Right kidney (tissue), 1 donor: ENCODE measurements at regions not wholly inside any gene's neighbourhood (a gene's known extent, or its start where the extent isn't known, plus 50 kb on each side); places are given as distances from the start of the nearest gene placed in this dataset.
"Not testable (repeated sequence)": the region's sequence is repeated elsewhere in the genome, so short reads cannot be mapped to it uniquely, and the experiment has no call there.

Source experiments
- DNase-seq: peaks from one replicate; pipeline ENCODE4 v3.0.0-alpha.2; 2016

GRCh38 chr4:141346144-141346543 is 125.4 kb downstream of the ZNF330 start:
- no peak for DNase-seq

- no peak for DNase-seq
These were observed 127.0 kb downstream of the ZNF330 start for GRCh38 chr4:141347684-141348083.

DNA sequence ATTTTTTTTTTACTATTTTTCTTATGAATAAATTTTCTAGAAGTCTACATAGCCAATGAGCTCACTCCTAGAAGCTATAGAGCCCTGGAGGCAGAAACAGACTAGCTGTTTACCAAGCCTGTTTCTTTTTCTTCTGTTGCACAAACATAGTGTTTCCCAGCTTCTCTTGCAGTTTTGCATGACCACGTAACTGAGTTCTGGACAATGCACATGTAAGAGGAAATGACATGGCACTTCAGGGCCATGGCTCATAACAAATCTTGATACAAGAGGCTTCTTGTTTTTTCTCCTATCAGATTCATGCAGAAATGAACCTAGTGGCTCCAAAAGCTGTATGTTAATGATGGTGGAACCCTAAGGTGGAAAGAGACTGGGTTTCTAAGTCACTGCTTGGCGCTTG is 127.4 kb downstream of the ZNF330 start:
- DNase-seq: no peak

DNA sequence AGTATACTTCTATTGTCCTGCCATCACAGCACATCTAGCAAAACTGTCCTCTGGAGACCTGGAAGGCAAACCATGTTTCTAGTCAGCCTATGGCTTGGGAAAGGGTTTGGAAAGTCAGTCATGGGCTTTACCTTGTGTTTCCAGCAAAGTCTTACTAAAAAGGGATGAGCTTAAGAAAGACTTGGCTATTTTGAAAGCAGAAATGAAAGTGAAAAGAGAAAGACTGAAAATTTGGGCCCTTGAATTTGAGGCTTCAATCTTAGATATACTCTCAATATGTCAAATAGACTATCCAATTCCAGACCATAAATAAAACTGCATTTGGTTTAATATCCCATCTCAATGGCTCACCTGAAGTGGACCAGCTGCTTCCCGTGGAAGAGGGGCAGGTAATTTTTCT is 127.9 kb downstream of the ZNF330 start:
- DNase-seq: no peak

- DNase-seq: no peak
These were observed 128.5 kb downstream of the ZNF330 start for GRCh38 chr4:141349236-141349635.

DNA sequence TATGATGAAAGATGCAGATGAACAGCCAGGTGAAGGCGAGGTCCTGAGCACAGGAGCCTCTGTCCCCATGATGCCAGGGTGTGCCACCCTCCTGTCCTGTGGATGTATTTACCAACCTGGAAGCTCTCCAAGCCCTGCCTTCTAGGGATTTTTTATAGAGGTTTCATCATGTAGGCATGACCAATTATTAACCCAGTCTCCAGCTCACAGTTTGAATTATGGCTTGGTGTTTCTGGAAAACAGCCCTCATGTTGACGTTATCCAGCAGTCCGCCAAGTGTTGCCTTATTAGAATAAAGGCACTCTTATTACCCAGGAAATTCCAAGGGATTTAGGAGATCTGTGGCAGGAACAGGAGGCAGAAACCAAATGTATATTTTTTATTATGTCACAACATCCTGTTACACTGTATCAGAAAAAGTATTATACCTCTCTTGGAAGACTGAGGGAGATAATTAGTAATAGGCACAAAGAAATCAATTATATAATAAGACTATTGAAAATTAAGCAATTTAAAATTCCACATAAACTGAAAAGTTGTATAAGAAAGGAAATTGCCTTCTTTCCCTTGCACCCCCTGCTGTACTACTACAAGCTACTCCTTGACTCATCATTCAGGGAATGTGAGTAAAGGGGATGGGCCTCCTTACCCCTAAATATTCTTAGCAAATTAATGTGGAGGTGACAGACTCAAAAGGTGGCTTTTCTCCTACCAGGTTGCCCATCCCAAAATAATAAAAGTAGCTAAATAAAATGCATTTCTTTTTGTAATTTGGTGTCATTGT is 129.6 kb downstream of the ZNF330 start:
- peak; percentile 24 for DNase-seq

- DNase-seq: no peak
These were observed 131.6 kb downstream of the ZNF330 start for GRCh38 chr4:141352331-141352730.

DNA sequence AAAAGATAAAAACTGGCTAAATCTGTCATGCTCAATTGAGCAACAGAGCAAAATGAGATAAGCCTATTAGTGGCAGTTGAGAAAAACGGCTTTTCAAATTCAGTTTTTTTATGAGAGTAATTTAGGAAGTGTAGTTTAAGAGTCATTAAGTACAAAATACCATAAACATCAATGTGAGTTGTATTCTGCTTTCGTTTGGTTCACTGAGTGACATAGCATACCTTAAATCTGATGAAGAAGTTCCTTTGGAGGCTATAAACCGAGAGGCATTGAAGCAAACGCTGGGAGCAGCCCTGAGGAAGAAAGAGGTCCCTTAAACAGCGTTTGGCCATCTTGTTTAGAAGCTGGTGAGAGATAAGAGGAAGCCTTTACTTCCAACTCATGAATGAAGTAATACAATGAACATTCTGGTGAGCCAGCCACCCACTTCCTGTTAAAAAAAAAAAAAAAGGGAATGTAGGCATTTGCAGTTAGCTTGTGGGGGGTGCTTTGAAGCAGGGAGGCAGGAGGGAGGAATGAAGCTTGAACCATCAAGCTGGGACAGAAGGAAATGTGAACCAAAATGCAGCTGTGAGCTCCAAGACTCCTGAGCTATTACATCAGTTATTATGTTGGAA is 132.3 kb downstream of the ZNF330 start:
- no peak for DNase-seq

DNA sequence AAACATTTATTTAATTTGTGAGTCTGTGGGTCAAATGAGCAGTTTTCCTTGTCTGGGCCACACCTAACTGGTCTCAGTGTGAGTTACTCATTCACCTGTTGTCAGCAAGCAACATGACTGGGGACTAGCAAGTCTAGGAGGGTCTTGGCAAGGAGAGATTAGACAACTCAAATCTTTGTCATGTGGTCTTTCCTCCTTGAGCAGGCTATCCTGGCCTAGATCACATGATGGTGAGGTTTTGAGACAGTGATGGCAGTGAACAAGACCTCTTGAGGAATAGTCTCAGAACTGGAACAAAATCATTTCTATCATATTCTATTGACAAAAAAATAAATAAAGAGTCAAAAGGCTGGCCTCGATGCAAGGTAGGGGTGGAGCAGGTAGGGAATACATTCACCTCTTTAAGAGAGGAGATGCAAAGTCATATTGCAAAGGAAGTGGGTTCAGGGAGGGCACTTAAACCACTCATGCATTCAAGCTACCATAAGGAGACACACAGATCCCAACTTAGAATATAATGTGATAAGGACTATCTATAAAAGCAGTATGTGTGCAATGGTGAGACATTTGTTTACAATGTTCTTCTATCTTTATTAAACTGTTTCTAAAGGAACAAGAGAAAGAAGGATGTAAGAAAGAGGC is 135.7 kb downstream of the ZNF330 start:
- no peak for DNase-seq

DNA sequence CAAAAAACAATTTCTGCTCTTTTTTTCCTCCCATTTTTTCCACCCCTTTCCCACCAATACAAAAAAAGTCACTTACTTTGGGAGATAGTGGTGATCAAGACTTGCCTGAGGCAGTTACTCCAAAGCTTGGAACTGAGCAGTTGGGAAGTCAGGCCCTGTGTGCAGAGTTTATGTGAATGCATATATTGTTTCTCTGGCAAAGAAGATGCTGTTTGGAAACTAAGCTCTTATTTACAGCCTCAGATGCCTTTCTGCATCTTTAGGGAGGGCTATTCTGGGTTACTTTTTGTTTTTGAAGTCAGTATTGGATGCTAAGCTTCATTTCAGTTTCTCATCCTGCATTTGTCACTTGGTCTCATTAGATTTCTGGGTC is 136.3 kb downstream of the ZNF330 start:
- DNase-seq: no peak

- DNase-seq: not testable (repeated sequence)
These were observed 147.5 kb downstream of the ZNF330 start for GRCh38 chr4:141368241-141368640.

- DNase-seq: no peak
These were observed 150.5 kb downstream of the ZNF330 start for GRCh38 chr4:141371206-141371605.

- no peak for DNase-seq
These were observed 155.2 kb downstream of the ZNF330 start for GRCh38 chr4:141375855-141376254.

- DNase-seq: no peak
These were observed 156.1 kb downstream of the ZNF330 start for GRCh38 chr4:141376769-141377168.

GRCh38 chr4:141387299-141387698 is 166.6 kb downstream of the ZNF330 start:
- DNase-seq: no peak

DNA sequence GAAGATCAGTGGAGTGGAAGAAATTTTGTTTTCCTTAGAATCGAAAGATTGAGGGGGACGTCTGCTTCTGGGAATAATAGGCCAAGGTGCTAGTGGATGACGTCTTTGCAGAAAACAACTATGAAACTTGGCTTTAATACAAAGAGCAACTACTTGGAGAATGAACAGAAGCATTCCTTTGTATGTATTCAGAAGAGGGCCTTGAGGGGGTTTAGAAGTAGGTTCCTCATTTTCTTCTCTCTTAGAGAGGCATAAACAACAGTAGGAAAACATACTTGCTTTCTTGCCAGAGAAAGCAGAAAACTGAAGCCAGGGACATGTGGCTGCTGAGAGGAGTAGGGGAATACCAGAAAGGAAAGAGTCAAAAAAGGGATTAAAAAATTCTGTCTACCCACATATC is 167.8 kb downstream of the ZNF330 start:
- DNase-seq: no peak

DNA sequence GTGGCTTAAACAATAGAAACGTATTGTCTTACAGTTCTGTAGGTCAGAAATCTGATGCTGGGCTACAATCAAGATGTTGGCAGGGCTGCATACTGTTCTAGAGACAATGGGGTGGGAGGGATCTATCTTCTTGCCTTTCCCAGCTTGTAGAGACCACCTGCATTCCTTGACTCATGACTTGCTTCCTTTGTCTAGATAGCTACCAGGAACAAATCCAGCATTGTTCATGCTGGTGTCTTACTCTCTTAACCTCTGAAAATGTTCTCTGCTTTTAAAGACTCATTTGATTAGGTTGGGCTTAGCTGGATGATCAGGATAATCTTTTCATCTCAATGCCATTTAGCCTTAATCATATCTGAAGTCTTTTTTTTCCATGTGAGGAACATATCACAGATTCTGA is 169.0 kb downstream of the ZNF330 start:
- no peak for DNase-seq

GRCh38 chr4:141390571-141390970 is 169.9 kb downstream of the ZNF330 start:
- DNase-seq: no peak

DNA sequence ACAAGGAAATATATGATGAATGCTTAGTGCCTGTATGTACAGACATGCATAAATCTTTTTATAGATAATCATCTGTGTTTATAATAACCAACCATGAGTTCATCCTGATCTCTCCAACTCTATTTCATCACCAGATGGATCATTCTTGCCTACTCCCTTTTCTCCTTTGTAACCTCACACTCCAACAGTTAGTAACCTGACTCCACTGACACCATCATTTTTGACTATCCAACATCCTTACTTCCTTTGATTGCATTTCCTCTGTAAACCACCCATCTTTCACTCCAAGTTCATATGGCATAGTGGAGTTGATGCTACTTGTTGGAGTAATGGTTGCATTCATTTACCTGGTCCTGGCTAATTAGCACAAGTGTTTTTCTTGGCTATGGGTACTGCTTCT is 170.6 kb downstream of the ZNF330 start:
- no peak for DNase-seq

GRCh38 chr4:141391771-141392170 is 171.1 kb downstream of the ZNF330 start:
- no peak for DNase-seq

- DNase-seq: no peak
These were observed 174.6 kb downstream of the ZNF330 start for GRCh38 chr4:141395246-141395830.

GRCh38 chr4:141395919-141396318 is 175.2 kb downstream of the ZNF330 start:
- no peak for DNase-seq

GRCh38 chr4:141402712-141403111 is 182.0 kb downstream of the ZNF330 start:
- DNase-seq: no peak
